Cerebellar nuclear complex (tissue), 1 donor: ENCODE measurements at regions not wholly inside any gene's neighbourhood (a gene's known extent, or its start where the extent isn't known, plus 50 kb on each side); places are given as distances from the start of the nearest gene placed in this dataset.

Experiments used
- DNase-seq, 2 experiments: peaks; one replicate each; lab custom pipeline; 2025; lab: John Stamatoyannopoulos, UW

DNA sequence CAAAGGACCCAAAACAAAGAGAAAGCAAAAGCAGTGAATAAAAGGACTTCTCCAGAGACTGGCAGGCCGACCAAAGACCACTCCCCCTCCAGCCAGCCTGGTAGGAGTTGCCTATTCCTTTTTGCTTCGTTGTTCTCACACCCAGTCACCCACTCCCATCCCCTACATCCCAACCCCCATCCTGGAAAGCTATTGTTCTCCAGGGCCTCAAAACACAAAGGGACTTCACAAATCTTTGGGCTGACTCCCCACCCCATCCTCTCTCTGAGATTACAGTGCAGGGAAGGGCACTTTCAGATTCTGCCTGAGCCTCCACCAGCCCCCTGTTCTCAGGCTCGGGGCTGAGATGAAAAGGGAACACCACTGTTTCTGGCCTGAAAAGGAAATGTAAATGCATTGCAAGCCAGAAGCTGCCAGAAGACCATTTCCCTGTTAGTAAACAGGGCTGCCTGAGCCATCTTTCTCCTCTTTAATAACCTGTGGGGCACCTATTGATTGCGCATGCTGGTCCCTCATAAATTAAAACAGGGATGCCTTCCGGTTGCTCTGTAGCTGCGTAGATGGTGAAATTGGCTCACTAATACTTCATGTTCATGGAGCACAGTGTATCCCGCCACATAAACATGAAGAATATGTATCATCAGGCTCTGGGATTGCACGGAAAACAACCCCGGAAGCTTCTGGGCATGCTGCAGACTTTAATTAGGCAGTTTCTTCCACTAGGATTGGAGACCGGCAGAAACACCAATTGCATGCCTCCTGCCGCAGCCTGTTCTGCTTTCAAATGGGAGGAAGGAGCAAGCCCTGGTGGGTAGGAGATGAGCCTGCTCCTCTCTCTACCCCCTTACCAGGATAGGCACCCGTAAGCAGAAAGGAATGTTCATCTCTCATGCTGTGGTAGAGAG, 130.3 kb upstream of the FUT8 start:
- DNase-seq, result no peak

DNA sequence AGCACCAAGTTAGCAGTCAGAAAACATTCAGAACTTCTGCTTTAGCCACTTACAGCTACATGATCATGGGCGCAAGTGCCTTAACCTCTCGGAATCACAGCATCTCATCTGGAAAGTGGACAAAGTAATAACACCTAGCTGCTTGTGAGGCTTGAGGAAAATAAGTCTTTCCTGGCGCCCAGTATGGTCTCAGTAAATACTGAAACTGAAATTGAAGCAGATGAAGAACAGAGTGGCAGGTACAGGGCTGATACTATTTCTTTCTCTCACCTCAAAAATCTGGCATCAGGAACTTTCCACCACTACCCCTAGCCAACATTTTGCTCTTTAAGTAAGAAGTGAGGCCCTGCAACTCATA, 129.7 kb upstream of the FUT8 start:
- no peak for DNase-seq

DNA sequence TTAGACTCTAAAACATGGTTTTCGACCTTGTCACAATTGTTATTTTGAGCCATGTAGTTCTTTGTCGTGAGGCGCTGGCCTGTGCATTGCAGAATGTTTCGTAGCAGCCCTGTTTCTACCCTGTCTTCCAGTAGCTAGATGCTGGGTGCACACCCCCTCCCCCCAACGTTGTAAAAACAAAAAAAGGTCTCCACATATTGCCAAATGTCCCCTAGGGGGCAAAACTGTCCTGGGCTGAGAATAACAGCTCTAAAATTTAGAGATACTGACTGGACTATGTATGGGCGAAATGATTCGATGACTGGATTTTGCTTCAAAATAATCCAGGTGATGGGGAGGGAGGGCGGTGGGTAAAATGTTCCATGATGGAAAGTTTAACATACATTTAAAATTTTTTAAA, 126.1 kb upstream of the FUT8 start:
- DNase-seq, result no peak

DNA sequence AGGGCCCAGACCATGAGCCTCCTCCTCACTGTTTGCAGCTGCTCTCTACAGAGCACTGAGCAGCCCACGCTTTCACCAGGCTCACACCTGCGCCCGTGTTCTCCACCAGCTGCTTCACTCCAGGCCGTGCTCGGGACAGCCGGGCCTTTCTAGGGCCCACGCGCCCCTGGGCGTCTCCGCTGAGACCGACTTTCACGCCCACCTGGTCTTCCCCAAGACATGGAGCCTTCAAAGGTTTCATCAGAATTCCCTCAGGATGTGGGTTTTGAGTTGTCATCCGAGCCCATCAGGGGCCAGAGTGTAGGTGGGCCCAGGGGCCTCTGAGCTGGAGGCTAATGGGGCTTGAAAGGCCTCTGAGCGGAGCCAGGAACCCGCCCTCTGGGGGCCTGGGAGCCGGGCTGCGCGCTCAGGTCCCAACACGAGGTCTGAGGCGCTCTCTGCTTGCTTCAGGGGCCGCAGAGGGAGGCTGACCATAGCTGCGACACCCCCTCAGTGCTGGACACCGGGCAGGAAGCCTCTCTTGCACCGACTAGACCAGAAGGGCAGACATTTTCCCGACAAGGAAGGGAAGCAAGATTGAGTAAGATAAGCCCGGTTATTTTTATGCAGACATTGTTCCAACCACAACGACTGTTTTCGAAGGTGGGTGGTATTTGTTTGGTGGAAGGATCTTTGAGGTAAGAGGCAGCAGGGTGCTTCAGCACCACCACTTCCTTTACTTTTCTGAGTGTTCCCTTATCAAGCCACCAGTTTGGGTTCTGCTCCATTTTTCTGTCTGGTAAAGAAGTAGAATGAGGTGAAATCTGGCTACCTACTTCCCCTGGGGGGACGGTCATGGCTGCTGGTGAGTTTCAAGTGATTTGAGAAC, 125.0 kb upstream of the FUT8 start:
- no peak for DNase-seq

- no peak for DNase-seq
Observed at GRCh38 chr14:65290830-65291229, 121.7 kb upstream of the FUT8 start.

- no peak for DNase-seq
Observed at GRCh38 chr14:65291531-65291930, 121.0 kb upstream of the FUT8 start.

DNA sequence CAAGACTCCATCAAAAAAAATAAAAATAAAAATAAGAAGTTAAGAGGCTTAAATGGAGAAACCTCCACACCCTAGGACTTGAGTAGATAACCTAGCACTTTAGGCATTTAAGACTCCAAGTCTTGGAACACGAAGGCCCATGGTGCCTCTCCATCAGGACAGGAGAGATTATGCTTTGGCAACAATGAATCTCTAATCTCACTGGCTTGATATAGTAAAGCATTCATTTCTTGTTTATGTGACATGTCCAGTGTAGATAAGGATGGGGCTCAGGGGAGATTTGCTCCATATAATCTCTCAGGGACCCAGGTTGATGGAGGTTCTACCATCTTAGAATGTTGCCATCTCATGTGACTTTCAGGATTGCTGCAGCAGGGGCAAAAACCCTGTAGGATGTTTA, 117.7 kb upstream of the FUT8 start:
- no peak for DNase-seq

- no peak for DNase-seq
Observed at GRCh38 chr14:65296402-65296801, 116.1 kb upstream of the FUT8 start.

DNA sequence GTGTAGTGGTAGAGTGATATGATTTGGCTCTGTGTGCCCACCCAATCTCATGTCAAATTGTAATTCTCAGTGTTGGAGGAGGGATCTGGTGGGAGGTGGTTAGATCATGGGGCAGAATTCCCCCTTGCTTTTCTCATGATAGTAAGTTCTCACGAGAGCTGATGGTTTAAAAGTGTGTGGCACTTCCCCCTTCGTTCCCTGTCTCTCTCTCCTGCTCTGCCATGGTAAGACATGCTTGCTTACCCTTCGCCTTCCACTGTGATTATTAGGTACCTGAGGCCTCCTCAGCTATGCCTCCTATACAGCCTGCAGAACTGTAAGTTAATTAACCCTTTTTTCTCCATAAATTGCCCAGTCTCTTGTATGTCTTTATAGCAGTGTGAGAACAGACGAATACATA, 115.7 kb upstream of the FUT8 start:
- no peak for DNase-seq

- DNase-seq, result no peak
Observed at GRCh38 chr14:65297744-65298143, 114.8 kb upstream of the FUT8 start.

DNA sequence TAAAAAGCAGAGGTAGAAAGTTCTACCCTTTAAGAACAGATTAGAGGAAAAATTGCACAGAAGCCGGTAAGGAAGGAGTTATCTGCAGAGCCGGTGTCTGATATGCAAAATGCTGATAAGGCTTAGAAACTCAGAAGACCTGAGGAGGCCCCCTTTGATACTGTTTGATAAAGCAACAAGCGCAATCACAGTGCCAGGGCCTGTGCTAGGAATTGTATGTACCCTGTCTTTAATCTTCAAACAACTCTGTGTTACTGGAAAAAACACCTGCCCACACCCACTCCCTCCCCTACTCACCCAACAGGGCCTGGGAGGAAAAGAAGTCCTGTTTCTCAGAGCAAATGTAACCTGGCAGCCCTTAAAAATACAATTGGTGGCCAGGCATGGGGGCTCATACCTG, 112.7 kb upstream of the FUT8 start:
- DNase-seq, result no peak

GRCh38 chr14:65301862-65302539, 110.5 kb upstream of the FUT8 start:
- DNase-seq, result no peak

- DNase-seq, result no peak
Observed at GRCh38 chr14:65302571-65303189, 109.8 kb upstream of the FUT8 start.

- no peak for DNase-seq
Observed at GRCh38 chr14:65303190-65303898, 109.2 kb upstream of the FUT8 start.

DNA sequence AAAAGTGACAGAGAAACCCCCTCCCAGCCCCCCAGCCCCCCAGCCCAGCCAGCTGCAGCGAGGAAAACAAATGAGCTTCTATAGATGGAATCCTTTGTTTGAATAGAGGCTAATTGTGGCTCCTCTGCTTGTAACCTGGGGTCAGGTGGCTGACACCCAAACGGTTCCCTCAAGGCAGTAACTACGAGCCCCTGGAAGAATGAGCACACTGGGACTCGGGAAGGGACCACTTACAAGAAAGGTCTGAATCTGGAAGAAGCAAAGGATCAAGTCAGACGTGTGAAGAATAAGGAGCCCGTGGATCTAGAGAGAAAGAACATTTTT, 108.7 kb upstream of the FUT8 start:
- DNase-seq, result no peak

DNA sequence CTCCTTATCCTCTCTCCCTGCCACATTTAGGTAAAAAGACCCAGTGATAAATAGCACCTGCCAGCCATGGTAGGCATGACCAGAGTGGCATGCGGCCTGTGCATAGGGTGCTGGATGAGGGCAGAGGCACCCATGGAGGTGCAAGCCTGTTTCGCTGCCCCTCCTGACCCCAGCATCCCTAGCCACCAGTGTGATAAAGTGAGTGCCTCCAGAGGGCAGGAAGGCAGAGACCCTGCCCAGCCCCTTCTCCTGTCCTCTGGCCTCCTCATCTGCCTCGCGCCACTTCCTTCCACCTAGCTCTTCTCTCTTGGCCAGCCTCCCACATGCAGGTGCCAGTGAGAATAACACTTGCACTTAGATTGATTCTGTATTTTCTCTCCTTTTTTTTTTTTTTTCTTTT, 108.3 kb upstream of the FUT8 start:
- no peak for DNase-seq

DNA sequence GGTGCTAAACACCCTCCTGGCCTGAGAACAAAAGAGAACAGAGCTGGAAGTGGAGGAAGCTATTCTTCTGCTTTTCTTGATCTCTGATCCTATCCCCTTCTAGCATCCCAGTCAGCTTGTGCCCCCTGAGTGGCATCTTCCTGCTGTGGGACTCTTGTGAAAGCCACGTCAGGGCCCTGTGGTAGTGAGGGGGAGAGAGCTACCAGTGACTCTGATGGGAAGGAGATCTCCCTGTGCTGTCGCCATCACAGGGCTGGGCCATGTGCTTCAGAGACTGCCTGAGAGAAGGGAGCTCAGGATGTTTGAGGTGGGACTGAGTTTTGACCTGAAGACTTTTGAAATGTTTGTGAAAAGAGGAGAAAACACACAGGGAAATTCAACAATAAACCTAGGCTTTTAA, 107.6 kb upstream of the FUT8 start:
- no peak for DNase-seq

DNA sequence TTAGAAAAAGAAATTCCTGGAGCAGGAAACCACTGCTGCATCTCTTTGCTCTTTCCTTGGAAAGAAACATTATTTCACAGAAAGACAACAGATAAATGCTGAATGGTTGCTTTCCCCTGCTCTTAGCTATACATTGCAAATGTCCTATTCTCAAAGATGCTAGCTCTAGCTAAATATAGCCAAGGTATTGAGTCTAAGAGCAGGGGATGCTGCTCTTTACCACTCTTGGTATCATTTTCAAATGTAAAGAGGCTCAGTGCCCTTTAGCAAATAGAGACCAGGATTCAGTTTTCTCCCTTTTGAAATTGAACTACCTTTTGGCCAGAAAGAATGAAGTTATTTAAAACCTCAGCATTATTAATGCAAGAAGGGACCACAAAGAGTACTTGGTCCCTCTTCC, 104.0 kb upstream of the FUT8 start:
- DNase-seq, result no peak

GRCh38 chr14:65310568-65310967, 102.0 kb upstream of the FUT8 start:
- DNase-seq, result no peak

GRCh38 chr14:65312859-65313258, 99.7 kb upstream of the FUT8 start:
- DNase-seq, result no peak

- DNase-seq, result no peak
Observed at GRCh38 chr14:65318636-65319506, 93.7 kb upstream of the FUT8 start.
